D341Med (cell line): ENCODE measurements at regions not wholly inside any gene's neighbourhood (a gene's known extent, or its start where the extent isn't known, plus 50 kb on each side); places are given as distances from the start of the nearest gene placed in this dataset.

ENCODE experiments used
- DNase-seq: peaks from one replicate; pipeline ENCODE4 v3.0.0; 2012; ENCODE audit warnings: low spot score

DNA sequence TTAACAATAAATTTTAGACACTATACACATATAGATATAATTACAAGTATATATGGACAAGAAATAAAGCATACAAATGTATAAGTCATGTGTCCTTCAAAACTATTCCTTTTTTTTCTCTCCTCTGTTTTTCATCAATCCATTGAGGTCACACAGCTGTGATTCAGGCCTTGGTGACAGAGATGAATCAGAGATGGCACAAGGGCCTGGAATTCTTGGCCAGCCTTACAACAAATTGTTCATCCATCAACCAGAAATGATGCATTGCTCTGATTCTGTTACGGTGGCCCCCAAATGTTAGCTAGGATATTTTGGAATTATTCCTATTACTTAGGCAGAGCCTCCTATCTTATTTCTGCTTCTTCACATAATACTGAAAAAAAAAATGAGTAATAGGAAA is 108.7 kb upstream of the MPDZ start:
- no peak for DNase-seq

DNA sequence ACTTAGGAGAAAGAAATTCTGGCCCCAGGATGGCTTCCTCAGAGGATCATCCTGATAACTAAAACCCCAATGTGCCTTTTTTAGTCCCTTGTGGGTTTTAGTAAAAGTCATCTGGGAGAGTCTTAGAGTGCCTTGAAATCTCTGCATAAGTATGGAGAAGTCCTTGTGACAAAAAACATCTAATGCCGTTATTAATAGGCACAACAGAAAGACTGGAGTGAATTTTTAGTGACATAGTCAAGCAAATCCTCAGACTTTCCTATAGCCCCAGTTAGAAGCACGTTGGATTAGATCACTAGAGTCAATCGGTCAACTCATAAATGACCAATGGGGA is 108.2 kb upstream of the MPDZ start:
- no peak for DNase-seq

DNA sequence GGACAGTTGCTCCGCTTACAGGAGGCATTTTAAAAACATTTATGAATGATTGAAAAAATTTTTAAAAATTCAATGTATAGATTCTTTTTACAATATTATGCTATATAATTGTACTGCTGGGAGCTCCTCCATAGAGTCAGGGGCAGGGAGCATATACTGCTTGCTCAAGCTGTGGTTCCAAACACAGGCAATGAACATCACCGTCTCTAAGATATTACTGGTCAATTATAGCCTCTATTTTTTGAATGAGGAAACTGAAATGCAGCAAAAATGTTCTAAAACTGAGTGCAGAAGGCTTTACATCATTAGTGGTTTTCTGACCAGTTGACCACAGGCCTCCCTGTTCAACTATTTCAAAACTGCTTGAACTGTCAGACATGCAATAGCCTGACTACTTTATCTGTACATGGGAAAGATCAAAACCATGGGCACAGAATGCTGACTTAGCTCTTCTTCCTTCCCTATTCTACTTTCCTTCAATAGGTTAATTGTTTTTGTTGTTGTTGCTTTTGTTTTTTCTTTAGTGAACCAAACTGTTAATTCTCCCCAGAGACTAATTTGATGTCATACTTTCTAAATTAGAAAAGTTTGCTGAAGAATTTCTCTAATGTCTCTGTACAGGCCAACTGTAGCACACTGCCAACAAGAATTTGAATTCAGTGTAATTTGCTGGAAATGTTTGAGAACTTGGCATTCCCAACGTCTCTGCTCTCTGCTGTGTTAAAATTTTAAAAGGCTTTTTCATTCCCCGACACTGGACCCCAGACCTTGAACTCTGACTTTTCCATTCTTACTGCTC is 107.6 kb upstream of the MPDZ start:
- DNase-seq, result no peak

DNA sequence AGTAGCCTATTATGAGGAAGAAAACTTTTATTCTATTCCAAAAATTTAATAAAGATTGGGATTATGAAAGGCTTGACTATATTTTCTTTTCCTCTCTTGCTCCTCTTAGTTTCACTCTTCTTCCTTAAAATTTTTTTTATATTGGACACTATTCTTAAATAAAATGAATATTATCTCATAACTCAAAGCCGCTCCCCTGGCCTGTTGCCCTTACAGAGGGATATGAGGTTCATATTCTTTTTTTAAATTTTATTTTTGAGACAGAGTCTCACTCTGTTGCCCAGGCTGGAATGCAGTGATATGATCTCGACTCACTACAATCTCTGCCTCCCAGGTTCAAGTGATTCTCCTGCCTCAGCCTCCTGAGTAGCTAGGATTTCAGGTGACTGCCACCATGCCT is 106.8 kb upstream of the MPDZ start:
- no peak for DNase-seq

DNA sequence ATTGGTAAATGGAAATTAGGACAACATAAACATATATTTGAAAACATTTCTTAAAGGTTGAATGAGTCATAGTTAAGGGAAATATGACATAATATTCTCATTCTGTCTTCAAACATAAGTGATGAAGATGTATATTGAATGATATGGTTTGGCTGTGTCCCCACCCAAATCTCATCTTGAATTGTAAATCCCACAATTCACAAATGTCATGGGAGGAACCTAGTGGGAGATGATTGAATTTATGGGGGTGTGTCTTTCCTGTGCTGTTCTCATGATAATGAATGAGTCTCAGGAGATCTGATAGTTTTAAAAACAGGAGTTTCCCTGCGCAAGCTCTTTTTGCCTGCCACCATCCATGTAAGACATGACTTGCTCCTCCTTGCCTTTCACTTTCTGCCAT is 104.4 kb upstream of the MPDZ start:
- no peak for DNase-seq

DNA sequence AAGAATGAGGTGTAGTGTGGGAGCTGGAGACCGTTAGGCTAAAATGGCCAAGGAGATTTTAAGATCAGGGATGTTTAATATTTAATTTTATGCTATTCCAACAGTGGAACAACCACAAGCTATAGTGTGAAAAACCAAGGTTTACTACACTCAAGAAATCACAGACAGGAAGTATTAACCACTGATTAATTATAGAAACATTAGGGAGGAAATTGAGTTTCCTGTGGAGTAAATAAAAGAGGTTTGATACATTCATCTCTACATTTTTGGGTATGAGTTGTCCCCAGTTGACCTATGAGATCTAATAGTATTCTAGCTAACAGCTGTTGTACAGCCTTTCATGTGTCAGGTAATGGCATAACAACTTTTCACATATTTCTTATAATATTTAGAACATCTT is 103.7 kb upstream of the MPDZ start:
- no peak for DNase-seq

DNA sequence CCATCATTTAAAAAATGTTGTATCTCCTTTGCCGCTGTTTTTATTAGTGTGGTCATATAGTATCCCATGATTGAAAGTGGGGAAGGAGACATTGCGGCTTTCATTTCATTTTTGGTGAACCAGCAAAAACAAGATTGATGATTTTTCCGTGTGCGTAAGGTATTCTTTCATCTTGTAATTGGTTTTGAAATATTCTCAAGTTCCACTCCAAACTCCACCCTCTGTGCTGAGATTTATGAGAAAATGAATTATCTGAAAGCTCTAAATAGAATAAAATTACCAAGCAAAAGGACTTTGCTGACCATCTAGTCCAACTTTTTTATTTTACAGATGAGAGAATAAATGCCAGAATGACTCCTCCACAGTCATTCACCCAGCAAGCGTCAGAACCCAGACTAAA is 103.1 kb upstream of the MPDZ start:
- DNase-seq, result no peak

DNA sequence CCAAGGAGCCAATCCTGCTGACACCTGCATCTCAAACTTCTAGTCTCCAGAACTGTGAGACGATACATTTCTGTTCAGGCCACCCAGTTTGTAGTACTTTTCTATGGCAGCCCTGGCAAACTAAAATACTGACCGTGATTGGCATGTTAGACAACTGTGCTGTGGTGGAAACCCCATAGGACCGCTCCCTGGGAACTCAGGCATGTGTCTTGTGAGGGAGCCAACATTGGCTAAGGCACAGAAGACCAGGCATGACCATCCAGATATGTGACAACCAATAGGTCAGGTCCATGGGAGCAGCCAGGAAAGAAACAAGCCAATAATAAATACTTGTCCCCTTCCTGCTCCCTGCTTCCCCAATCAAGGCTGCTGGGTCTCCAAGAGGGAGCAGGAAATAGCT is 101.4 kb upstream of the MPDZ start:
- no peak for DNase-seq

DNA sequence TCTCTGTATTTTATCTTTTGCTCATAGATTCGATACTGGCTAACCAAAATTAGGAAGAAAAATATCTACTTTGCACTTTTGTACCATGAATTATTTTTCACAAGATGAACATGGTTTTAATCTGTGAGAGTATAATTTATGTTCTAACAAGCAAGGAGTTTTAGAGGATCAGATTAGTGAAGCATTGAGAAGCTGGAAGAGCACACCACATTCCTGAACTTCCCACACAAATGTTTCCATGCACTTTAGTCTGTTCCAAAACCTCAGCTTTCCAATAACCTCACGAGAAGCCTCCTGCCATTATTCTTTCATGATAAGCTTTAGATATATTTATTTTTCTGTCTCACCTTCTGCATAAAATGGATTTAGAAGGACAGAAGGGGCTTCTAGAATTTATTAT is 98.7 kb upstream of the MPDZ start:
- no peak for DNase-seq

DNA sequence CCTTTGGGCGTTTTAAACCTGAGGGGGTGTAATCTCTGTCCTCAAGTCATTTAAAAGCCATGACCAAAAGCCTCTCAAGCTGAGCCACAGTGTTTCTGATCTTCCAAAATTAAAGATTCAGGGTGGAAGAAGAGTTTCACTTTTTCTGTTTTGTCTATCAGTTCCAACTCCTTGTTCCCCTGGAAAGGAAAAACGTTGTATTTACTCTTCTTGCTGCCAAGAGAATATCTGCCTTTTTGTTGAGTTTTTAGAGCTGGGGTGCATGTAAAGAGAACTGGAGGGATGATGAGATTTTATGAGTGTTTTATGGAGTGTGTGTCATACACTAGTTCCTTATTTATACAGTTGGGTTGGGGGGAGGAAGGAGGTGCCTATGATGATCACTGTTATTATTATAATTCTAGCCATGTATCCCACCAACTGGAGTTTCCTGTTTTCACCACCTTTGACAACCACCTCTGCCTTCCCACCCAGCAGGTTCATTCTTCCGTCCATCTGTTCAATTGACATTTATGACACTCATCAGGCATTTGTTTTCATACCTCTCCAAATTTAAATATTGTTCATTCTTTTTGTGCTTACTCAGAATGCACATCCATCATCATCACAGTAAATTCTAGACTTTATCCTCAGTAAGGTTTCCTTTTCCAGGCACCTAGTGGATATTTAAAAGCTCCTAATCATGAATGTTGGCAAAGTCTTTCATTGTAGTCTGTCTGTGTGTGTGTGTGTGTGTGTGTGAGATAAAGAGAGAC is 97.9 kb upstream of the MPDZ start:
- DNase-seq, result no peak

DNA sequence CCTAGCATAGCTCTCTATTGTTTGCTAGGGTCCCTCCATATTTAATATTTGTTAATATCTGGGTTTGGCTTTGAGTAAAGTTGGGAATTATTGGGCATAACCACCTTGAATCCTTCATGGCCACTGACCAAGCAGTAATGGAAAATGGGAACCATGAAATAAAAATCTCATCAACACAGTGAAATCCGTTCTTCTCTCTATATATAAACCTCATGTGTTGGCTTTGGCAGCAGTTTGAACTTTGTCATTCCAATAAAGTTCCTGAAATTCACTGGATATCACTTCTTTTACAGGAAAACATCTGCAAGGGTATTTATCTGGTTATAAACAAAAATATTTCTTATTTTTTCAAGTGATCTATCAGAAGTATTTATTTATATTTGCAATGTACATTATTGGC is 93.0 kb upstream of the MPDZ start:
- no peak for DNase-seq

DNA sequence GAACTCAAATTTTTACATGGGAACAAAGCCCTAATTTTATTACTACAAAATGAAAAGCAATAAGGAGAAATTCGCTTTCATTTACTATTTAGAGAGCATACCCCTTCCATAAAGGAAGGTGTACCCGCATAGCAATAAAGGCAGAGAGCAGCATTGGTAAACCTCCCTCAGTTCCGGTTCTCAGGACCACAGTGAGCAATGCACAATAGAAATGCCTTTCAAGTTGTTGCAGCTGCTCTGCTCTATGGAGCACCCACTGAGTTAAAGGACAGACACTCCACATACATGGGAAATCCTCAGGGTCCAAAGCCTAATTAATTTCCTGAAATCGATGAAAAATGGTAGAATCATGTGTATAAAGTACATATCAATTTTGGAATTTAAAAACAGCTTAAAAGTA is 89.9 kb upstream of the MPDZ start:
- no peak for DNase-seq

DNA sequence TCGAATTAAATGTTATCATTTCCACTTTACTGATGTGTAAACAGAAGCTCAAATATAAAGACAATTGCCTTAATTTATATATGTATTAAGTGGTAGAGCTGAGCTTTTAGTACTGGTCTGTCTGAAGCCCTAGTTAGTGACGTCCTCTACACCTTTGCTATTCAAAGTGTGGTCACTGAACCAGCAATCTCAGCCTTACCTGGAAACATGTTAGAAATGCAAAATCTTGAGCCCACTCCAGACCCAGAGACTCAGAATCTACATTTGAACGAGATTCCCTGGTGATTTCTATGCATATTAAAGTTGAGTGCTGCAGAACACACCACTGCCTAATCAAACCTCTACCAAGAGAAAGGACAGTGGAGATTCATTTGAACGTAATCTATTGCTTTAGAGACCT is 88.3 kb upstream of the MPDZ start:
- no peak for DNase-seq

DNA sequence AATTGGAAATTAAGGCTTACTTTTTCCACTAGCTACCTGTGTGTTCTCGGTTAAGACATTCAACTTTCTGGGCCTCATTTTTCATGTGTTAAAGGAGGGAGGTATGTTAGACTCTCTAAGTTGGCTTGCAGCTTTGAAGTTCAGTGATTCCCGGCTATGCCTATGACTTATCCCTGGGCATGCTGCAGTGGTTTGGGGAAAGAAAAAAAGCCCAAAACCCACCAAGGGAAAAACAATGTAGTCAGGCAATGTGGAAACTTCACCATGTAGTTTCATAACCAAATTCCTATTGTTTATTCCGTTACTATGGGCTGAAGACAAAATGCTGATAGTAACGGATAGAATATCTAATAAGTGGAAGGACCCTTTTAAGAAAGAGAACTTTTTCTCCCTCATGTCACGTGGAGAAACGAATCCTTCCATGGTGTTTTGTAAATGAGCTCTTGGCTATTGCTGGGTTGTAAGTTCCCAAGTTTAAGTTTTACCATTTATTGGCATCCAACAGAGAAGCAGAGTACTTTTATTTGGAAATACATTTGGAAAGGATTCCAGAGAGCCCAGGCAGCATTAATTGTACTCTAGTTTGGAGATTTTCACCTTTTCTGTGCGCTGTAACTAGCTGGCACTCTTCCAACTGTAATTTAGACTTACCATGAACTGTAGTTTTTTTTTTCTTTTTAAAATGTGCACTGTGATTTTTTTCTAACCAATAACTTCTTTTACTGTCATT is 84.9 kb upstream of the MPDZ start:
- DNase-seq, result no peak

DNA sequence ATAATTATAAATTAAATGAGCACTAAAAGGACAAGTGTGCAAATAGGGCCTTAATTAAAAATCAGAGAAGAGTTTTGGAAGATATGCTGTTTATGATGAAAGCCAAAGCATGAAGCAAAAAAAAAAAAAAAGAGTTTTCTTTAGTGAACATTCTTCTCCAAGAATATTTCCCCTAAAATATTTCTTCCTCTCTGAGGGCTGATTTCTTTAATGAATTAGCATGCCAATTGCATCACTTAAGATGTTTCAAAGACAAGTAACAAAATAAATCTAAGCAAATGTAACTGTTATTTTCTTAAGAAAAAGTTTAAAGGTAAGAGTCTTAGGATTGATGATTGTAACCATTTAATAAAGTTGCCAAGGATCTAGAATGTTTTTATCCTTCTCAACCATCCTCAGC is 81.6 kb upstream of the MPDZ start:
- DNase-seq, result no peak

DNA sequence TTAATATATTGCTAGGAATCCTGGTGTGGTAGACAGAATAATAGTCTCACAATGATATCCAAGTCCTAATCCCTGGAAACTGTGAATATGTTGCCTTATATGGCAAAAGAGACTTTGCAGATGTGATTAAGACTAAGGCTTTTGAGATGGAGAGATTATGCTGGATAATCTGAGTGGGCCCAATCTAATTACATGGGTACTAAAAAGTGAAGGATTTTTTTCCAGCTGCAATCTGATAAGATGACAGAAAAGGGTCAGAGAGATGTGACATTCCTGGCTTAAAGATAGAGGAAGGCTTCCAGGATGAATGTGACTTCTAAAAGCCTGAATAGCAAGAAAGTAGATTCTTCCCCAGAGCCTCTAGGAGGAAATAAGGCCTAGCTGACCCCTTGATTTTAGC is 80.7 kb upstream of the MPDZ start:
- DNase-seq, result no peak

DNA sequence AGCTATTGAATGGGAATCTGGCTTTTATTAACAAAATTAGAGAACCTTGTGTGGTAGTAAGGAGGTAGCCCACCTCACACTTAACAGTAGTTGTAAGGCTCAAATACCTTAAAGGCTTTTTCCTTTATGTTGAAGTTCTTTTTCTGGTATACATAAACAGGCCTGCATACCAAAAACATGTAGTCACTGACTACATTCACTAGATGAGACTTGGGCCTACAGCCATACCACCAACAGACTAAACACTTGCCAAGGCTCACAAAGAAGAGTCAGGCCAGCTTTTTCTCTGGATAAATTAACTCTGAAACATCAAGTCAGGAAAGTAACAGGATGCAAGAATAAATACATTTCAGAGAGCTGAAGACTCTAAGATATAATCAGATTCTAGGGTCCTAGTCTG is 78.6 kb upstream of the MPDZ start:
- DNase-seq, result no peak

DNA sequence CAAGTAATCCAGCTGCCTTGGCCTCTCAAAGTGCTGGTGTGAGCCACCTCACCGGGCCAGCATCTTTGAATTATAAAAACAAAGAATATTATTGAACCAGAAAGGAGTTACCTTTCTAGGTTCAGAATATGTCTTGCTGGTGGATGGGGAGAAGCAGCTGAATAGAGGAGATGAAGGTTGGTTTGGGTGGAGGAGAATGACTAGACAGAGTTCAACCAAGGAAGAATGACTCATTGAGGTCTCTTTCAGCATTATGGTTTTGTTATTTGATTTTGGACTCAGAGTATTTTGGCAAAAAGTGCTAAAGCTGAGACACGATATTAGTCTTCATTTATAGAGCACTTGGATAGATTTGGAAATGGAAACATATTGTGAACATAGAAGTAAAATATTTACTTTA is 75.2 kb upstream of the MPDZ start:
- DNase-seq, result no peak

DNA sequence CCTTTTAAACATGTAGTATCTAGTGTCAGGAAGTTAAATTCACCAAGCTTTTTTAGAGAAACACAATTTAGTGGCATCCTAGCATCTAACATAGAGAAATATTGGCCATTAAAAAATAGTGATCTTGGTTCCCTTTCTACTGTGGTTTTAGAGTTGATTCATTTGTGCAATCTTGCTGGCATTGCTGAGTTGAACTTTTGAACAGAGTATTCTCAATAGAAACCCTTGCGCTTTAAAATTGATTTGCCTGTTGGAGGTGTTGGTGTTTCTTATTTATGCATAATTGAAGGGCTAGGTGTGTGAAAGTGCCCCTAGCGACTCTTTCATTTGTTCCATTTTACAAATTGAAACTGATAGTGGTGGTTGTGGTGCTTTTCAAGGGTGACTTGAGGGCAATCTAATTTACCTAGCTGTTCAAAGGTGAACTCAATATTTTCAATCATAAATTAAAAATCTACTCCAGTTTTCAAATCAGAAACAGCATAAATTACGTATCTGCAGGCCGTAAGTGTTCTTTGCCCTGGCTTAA is 73.0 kb upstream of the MPDZ start:
- DNase-seq, result no peak

DNA sequence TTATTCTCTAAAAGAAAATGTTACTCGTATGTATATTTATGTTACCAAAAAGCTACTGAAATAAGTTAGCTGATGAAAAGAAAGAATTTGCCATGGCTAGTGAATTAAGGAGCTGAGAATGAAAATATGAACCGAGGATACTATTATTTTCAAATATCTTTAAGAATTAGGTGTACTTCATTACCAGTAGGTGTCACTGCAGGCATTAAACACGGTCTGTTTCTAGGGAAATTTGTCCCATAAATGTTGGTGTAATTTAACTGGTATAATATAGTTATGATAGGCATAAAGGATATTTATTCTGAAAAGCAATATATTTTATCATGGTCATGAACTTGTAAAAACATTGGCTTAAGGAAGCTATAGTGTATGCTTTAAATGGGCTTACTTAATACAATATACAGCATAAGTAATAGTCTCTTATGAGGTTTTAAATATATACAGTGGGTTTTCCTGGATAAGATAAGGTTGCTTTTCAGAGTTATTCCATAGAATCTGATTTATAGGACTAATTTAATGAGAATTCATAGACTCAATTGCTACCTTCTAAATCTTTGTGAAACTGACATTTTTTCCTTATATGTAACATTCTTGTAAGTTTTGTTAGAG is 72.4 kb upstream of the MPDZ start:
- DNase-seq, result peak; percentile 29

DNA sequence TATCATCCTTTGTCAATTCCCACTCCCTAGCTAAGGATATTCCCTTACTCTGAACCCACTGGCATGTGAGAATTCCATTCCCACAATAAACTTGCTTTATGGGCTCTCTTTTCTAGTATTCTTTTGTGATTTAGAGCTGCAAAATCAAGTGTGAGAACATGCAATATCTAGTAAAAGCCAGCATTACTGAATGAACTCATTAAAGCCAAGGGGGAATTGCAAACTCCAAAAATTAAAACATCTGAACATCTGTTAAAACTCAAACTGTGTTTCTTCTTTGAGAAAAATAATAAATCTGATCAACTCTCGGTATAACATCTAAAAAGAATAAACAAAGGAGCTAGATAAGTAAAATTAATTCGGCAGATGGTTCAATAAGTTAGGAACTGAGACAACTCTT is 53.1 kb upstream of the MPDZ start:
- no peak for DNase-seq

DNA sequence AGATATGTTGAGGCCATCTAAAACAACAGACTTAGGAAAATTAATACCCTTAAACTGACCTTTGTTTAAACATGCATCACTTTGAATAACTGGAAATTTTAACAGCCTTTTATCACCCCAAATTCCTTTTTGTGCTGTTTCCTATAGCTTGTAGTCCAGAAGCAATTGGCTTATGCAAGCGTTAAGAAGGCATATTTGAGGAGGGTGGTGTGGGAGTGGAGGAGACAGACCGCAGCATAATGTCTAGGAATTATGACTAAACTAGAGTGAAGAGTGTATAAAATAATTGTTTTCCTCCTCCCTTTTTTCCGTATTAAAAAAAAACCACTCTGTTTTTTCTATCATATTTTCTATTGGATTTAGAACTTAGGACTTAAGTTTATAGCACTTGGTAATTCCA is 51.8 kb upstream of the MPDZ start:
- DNase-seq, result no peak
